Heart right ventricle (tissue), 16 donors: ENCODE measurements at regions not wholly inside any gene's neighbourhood (a gene's known extent, or its start where the extent isn't known, plus 50 kb on each side); places are given as distances from the start of the nearest gene placed in this dataset.

Experiments used
- ATAC-seq, 8 donors: fragments of 200-7000 bp; cut with Tn5 transposase; one replicate each; pipeline ENCODE4 v1.9.1; 2020; ENCODE audit warnings: mild to moderate bottlenecking in 8 of 8, moderate library complexity in 8 of 8, moderate number of reproducible peaks in 1 of 8
- DNase-seq, 2 donors: peaks; one replicate each; pipeline ENCODE4 v3.0.0-alpha.2; 2020
- H3K27ac ChIP-seq, 10 donors: fragments of 200-600 bp; sonication (generic) in 2 of 10; one replicate each; pipeline versions ENCODE4 v1.5.0 to v1.8.0; 2020 to 2022; ENCODE audit warnings: mild to moderate bottlenecking in 3 of 10
- H3K27me3 ChIP-seq, 7 donors: fragments of 200-600 bp; one replicate each; pipeline ENCODE4 v1.8.0; 2021 to 2022; ENCODE audit warnings: mild to moderate bottlenecking in 2 of 7
- H3K36me3 ChIP-seq, 9 donors: fragments of 200-600 bp; sonication (generic) in 1 of 9; one replicate each; pipeline versions ENCODE4 v1.5.0 to v1.8.0; 2020 to 2022; ENCODE audit warnings: mild to moderate bottlenecking in 2 of 9
- H3K4me1 ChIP-seq, 9 donors: fragments of 200-600 bp; sonication (generic) in 1 of 9; one replicate each; pipeline versions ENCODE4 v1.5.0 to v1.8.0; 2020 to 2022; ENCODE audit warnings: mild to moderate bottlenecking in 4 of 9
- H3K4me3 ChIP-seq, 10 donors: fragments of 200-600 bp; sonication (generic) in 2 of 10; one replicate each; pipeline versions ENCODE4 v1.5.0 to v1.8.0; 2020 to 2022; ENCODE audit warnings: mild to moderate bottlenecking in 7 of 10, moderate library complexity in 2 of 10
- H3K9me3 ChIP-seq, 11 donors: fragments of 200-600 bp in 10 of 11; sonication (generic) in 2 of 11; one replicate each; pipeline versions ENCODE4 v1.5.0 to v1.8.0; 2013 to 2022; ENCODE audit warnings: mild to moderate bottlenecking in 2 of 11, control low read depth in 1 of 11, moderate library complexity in 1 of 11
- CTCF ChIP-seq, 9 donors: fragments of 200-600 bp; sonication (generic) in 2 of 9; IDR thresholded peaks; one replicate each; pipeline versions ENCODE4 v1.5.0 to v1.8.0; 2021 to 2022; ENCODE audit warnings: antibody characterized with exemption in 9 of 9, mild to moderate bottlenecking in 5 of 9, moderate library complexity in 1 of 9
- WGBS, 2 donors: extraction: QIAGEN DNeasy Blood & Tissue Kit; methylation state at CpG; one replicate each; pipeline ENCODE4 v1.1.7; 2013; ENCODE audit warnings: inconsistent platforms in 1 of 2; 5-methylcytosine and 5-hydroxymethylcytosine counted together
- intact Hi-C, 10 donors: fragments of 100-400 bp; cut with DNase I; formaldehyde crosslinking; loops; one replicate each; pipeline versions ENCODE4 v1.11.1 to v1.14.2; 2022
- donor health status: Arrhythmogenic right ventricular cardiomyopathy.
- donor health status: ischemic (EF 13 %, LVEDD 7.1; RV severe dilation, severe dysfunction).
- donor health status: healthy with polysubstance abuse.
- donor health status: DM: no; HTN: yes; CAD: no.
- donor health status: DM: no; HTN: no; CAD: no.
- donor health status: ischemic (EF 25% LVEDD 6.9; RV normal size, moderate dysfunction).
- donor health status: ischemic (EF 25% LVEDD 5.7; RV mildly dilated, moderate dysfunction).
- donor health status: healthy.
- donor health status: DM: yes; HTN: yes; CAD: no.
- donor health status: Ischemic cardiomyopathy.
- donor health status: ischemic (EF 35%, LVEDD 5.7; RV mildly dilated, moderate dysfunction).
- donor health status: nonischemic (EF 11% LVEDD 7.7; RV severe dilation, severe dysfunction).
- donor health status: DM: yes; HTN: yes; CAD: no.
- donor health status: PGD.
- donor health status: ischemic (EF 29% LVEDD 5.4; RV normal size, mild dysfunction).
- donor health status: nonischemic (EF 23%, LVEDD 6.1; RV moderate dilation, normal function).

DNA sequence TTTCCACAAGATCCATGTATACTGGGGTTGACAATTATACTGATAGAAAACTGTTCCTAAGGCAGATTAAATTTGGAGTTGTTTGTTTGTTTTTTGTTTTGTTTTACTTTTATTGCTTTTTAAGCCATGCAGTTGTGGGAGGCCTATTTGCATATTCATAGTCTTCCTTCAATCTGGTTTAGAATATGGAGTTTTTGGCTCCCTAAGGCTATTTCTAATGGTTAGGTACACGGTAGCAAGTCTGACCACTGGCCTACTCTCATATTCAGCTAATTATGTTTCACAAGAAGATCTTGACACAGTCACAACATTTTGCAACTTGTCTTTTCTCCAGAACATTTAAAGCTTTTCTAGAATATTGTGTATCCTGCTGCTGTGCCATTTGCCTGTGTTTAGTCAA, 725.5 kb downstream of the PCDH18 start:
- intact Hi-C loops: no loop called here
- 80 to 89% methylated on average over 1 of the region's 1 CpG for WGBS, 2 donors
- no peak overlapping the region for H3K27ac ChIP-seq
- H3K9me3 ChIP-seq: peaks cover 0 to 14% (median 4%) of the 10 kb centered on the region in 11 donors
- no peak overlapping the region for H3K4me3 ChIP-seq
- DNase-seq (no peak), ATAC-seq (no peak)
- H3K36me3 ChIP-seq: no peaks in the 10 kb centered on the region
- TF ChIP-seq CTCF (IDR thresholded peaks at IDR 0.05): no peak
- H3K4me1 ChIP-seq: no peaks in the 10 kb centered on the region
- no peaks in the 10 kb centered on the region for H3K27me3 ChIP-seq

DNA sequence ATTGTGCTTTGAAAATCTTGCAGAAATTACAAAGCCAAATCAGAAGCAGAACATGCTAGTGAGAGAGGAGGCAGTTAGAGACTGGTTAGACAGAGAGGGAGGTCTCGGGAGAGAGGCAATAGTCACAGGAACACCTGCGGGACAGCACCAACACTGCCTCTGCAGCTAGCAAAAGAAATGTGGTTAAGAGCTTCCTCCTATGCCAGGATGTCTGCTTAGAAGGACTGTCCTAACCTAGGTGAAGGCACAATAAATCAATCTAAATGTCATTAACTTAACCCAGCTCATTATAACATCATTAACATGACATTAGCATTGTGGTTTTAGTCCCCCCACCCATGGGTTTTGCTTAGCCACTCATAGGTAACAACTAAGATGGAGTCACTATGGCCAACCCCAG, 726.7 kb downstream of the PCDH18 start:
- intact Hi-C loops: no loop called here
- peaks cover 0 to 9% (median 4%) of the 10 kb centered on the region in 11 donors for H3K9me3 ChIP-seq
- no peaks in the 10 kb centered on the region for H3K4me1 ChIP-seq
- 92% methylated on average over 2 of the region's 2 CpGs for WGBS, 2 donors
- no peak for TF ChIP-seq CTCF (IDR thresholded peaks at IDR 0.05)
- no peak overlapping the region for H3K4me3 ChIP-seq
- no peak for DNase-seq
- ATAC-seq: no peak
- H3K36me3 ChIP-seq: no peaks in the 10 kb centered on the region
- H3K27me3 ChIP-seq: no peaks in the 10 kb centered on the region
- H3K27ac ChIP-seq: no peak overlapping the region

DNA sequence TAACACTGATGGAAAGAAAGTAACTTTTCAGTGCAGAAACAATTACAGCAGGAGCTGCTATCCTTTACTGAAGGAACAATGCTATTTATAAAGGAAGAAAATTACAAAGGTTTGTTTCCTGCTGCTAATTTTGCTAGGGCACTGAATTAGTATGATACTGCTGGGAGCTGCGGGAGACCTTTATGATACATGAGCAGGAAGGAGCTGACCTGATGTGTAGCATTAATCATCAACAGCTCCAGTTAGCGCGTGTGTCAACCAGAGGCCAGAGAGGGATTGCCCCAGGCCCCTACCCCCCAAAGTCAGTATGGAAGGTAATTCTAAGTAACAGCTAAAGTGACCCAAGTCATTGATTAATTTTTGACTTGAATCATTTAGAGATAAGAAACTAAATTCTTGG, 728.9 kb downstream of the PCDH18 start:
- WGBS, 2 donors: 66 to 71% methylated on average over 3 of the region's 3 CpGs
- ATAC-seq: no peak
- intact Hi-C loops: no loop called here
- no peaks in the 10 kb centered on the region for H3K36me3 ChIP-seq
- no peak for DNase-seq
- H3K9me3 ChIP-seq: peaks cover 0 to 9% (median 0%) of the 10 kb centered on the region in 11 donors
- H3K27me3 ChIP-seq: no peaks in the 10 kb centered on the region
- H3K4me3 ChIP-seq: no peak overlapping the region
- TF ChIP-seq CTCF (IDR thresholded peaks at IDR 0.05): no peak
- H3K27ac ChIP-seq: no peak overlapping the region
- H3K4me1 ChIP-seq: no peaks in the 10 kb centered on the region

- WGBS, 2 donors: 72 to 82% methylated on average over 3 of the region's 3 CpGs
- Histone ChIP-seq H3K4me3 (no peak overlapping the region), H3K9me3 (no peaks in the 10 kb centered on the region), H3K27ac (no peak overlapping the region), H3K36me3 (no peaks in the 10 kb centered on the region), H3K4me1 (no peaks in the 10 kb centered on the region), H3K27me3 (no peaks in the 10 kb centered on the region)
- DNase-seq (no peak), ATAC-seq (no peak)
- intact Hi-C loops: no loop called here
- no peak for TF ChIP-seq CTCF (IDR thresholded peaks at IDR 0.05)
Measured at GRCh38 chr4:136800248-136800647, 732.0 kb downstream of the PCDH18 start.

DNA sequence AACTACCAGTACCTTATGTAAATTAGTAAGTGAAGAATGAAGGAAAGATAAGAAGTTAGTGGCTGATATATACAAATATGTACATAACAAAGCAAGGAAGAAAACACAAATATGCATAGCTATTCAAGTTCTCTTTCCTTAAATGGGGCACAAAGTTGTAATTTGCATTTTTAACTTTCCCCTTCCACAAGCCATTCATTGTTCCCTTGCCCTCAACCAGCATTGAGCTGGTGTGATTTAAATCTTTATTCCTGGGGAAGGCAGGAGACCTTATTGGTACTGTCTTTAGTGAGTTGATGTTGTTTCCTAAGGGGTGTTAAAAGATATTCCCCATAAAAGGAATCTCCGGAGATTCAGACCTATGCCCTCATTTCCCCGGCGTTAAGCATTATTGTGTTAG, 735.3 kb downstream of the PCDH18 start:
- ATAC-seq: no peak
- Histone ChIP-seq H3K4me3 (no peak overlapping the region), H3K9me3 (no peaks in the 10 kb centered on the region), H3K4me1 (no peaks in the 10 kb centered on the region), H3K27ac (no peak overlapping the region), H3K27me3 (no peaks in the 10 kb centered on the region), H3K36me3 (no peaks in the 10 kb centered on the region)
- no peak for TF ChIP-seq CTCF (IDR thresholded peaks at IDR 0.05)
- 80 to 91% methylated on average over 3 of the region's 3 CpGs for WGBS, 2 donors
- DNase-seq: no peak
- intact Hi-C loops: no loop called here
